LNCaP clone FGC (cell line): ENCODE measurements at regions not wholly inside any gene's neighbourhood (a gene's known extent, or its start where the extent isn't known, plus 50 kb on each side); places are given as distances from the start of the nearest gene placed in this dataset.

ENCODE experiments used
- DNase-seq: peaks from one replicate; pipeline ENCODE4 v3.0.0-alpha.2; 2011; ENCODE audit warnings: low read depth
- H3K4me3 ChIP-seq: 2 replicates; pipeline ENCODE4 v1.5.1; 2011; ENCODE audit warnings: mild to moderate bottlenecking, low read depth, low read length, control low read depth
- TF ChIP-seq, protein P1 (sequence below): IDR thresholded peaks from 2 replicates; pipeline ENCODE4 v1.5.1; 2012; ENCODE audit warnings: mild to moderate bottlenecking; ENCODE audit not compliant: control insufficient read depth, insufficient read depth; ENCODE audit errors: extremely low read depth

DNA sequence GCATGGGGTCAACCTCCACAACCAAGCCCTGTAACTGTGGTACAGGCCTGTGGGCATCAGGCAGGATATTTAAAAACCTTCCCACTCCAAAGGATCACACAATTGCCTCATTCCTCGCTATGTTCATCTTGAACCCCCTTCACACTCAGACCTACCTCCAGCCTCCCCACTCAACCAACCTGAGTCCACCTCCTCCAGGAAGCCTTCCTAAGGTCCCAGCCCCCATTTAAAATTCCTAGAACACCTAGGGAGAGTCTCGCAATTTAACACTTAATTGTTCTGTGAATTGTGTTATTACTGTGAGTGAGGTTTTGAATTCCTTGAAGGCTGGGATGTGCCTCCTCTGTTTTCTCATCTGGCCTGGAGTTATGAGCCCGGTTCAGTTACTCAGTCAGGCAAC, 93.1 kb upstream of the SMNDC1 start:
- DNase-seq = no peak
- TF ChIP-seq, protein P1, sequence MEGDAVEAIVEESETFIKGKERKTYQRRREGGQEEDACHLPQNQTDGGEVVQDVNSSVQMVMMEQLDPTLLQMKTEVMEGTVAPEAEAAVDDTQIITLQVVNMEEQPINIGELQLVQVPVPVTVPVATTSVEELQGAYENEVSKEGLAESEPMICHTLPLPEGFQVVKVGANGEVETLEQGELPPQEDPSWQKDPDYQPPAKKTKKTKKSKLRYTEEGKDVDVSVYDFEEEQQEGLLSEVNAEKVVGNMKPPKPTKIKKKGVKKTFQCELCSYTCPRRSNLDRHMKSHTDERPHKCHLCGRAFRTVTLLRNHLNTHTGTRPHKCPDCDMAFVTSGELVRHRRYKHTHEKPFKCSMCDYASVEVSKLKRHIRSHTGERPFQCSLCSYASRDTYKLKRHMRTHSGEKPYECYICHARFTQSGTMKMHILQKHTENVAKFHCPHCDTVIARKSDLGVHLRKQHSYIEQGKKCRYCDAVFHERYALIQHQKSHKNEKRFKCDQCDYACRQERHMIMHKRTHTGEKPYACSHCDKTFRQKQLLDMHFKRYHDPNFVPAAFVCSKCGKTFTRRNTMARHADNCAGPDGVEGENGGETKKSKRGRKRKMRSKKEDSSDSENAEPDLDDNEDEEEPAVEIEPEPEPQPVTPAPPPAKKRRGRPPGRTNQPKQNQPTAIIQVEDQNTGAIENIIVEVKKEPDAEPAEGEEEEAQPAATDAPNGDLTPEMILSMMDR = no peak
- no peak overlapping the region for H3K4me3 ChIP-seq

DNA sequence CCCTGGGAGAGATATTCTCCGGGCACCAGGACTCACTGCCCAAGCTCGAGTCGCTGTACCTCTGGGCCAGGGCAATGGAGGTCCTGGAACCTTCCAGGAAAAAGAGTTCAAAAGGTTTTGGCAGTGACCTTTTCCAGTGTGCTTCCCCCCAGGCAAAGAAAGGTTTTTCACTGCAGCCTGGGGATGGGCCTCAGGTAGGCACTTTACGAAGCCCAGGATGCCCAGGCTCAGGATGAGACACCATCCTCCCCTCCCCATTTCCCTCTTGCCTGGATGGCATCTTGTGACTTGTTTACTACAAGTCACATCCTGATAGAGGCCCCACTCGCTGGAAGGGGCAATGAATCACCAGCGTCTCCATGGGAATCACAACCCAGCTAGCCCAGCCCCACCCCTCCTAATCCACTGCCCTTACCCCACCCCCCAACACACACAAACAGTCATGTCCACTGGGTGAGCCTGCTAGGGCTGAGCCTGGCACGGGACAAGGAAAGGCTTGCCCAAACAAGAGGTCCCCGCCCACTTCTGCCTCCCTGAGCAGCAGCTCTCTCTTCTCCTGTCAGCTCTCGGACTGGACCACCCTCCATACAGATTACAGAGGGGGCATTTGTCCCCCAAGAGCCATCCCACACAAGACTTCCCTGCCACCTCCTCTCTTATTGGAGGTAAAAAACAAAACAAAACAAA, 93.8 kb upstream of the SMNDC1 start:
- TF ChIP-seq, protein P1 = no peak

DNA sequence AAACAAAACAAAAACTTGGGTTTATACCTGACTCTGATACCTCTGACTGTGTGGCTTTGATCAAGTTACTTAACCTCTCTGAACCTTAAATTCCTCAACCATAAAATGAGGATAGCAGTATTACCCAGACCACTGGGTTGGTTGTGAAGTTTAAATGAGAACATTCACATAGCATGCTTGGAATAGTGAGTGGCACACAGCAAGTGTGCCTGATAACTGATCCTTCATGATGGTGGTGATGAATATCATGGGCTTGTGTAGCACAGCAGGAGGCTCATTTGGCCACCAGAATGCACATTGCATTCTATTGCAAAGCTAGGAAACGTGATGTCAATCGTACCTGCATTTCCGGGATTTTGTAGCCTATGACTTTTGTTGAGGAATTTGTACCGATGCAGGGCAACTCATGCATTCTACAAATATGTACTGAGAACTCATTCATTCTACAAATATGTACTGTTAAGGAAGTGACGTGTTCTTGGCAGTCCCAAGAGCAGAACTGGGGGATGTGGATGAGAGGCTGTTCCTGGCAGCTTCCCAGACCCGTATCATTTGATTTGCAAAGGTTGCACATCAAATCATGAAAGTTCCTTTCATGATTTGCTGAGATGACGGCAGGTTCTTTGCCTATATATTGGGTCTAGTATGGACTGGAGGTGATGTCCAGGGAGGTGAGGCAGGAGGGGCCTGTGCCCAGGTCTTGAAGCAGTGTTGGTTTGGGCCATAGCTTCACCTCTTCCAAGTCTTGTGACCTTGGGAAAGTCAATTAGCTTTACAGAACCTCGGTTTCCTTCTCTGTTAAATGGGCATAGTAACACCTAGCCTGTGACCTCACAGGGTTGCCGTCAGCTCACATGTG, 94.6 kb upstream of the SMNDC1 start:
- no peak overlapping the region for H3K4me3 ChIP-seq
- TF ChIP-seq, protein P1 = no peak
- no peak for DNase-seq

More for the DNA sequence above, 93.8 kb upstream of the SMNDC1 start:
- no peak overlapping the region for H3K4me3 ChIP-seq
- no peak for DNase-seq

DNA sequence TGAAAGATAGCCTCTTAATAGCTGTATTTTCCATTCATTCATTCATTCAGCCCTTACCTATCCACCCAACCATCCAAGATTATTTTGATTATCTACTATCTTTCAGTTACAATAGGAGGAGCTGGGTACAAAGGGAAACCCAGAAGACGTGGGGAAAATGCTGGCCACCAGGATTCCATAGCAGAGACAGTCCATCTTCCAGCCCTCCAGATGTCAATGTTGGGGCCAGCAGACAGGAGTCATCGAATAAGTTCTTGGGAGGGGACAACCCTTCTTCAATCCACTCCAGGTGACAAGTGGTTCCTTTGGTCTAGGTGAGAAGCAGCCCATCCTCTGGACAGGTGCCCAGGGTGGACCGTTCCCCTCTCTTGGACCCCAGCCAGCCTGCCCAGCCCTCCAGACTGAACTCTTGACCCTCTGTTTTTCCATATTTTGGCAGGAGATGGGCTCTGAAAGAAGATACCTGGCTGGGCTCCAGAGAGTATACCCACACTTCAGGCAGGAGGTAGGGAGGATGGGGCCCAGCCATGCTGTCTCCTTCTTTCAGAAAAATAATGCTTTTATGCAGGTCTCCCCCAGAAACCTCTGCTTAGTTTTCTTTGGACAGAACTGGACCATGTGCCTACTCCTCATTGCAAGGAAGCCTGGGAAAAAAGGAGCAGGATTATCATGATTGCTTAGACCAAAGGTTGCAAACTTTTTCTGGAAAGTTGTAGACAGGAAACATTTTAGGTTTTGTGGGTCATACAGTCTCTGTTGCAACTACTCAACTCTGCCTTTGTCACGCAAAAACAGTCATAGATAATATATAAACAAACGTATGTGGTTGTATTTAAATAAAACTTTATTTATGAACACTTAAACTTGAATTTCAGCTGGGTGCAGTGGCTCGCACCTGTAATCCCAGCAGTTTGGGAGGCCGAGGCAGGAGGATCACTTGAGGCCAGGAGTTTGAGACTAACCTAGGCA, 95.5 kb upstream of the SMNDC1 start:
- no peak for DNase-seq
- H3K4me3 ChIP-seq = no peak overlapping the region
- TF ChIP-seq, protein P1 = no peak

DNA sequence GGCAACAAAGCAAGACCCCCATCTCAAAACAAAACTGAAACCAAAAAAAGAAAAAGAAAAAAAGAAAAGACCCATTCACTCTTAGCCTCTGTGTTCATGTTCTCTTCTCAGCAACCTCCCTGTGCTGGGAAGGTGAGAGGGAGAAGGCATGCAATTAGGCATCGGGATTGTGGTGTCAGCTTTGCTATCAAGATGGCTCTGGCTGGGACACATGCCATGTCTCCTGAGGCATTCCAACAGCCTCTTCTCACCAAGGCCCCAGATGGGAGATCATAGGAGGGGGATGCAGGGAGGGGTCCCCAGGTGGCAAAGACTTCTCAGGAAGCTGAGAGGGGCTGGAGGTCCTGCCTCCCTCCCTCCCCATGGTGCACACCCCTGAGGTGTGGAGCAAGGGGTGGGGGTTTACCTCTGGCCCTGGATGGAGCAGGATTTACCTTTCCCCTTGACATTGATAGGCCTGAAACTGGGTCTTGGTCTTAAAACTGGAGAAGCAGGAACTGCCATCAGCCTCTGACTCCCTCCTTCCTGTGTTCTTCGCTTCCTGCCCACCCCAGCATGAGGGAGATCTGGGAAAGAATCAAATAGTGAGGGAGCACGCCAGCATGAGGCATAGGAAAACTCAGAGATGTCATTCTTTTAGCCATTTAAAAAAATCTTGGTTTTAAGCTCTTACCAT, 96.2 kb upstream of the DUSP5 start:
- TF ChIP-seq, protein P1 = no peak
- no peak overlapping the region for H3K4me3 ChIP-seq
- no peak for DNase-seq

DNA sequence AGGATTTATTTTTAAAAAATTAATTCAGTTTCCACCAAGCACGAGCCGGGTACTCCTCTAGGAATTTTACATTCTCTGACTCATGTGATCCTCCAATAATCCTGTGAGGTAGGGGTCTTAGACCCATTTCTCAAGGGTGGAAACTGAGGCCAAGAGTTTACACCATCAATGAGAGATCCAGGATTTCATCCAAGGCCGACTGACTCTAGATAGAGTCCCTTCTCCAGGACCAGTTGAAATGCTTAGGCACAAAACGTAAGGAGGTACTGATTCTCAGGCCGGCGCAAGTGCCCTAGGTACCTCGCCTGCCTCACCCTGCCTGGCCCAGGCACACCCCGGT, 95.7 kb upstream of the DUSP5 start:
- TF ChIP-seq, protein P1 = no peak
- H3K4me3 ChIP-seq = no peak overlapping the region

More for the DNA sequence above, 95.7 kb upstream of the DUSP5 start:
- DNase-seq = no peak
